ENCODE measurements at regions not wholly inside any gene's neighbourhood (a gene's known extent, or its start where the extent isn't known, plus 50 kb on each side); places are given as distances from the start of the nearest gene placed in this dataset.

DNA sequence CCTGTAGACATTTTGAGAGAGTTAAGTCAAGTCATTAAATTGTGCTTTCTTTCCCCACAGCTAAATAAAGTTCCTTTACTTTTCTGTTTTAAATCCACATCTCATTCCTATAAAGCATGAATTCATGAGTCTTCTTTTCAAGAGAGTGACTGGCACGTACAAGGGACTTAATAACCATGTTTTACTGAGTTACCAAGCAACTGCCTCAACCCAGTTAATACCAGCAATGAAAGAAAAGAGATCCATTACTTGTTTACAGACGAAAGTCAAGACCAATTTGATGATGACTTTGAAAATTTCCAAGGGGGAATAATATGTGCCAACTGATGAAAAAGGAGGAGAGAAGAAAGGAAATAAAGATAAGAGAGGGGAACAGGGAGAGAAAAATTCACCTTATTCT is 1082.5 kb upstream of the GYPC start:
- TF ChIP-seq YY1 (IDR thresholded peaks at IDR 0.05; ENCODE audit: insufficient read depth, insufficient read length), result no peak
- TF ChIP-seq SUZ12 (IDR thresholded peaks at IDR 0.05; ENCODE audit: extremely low read depth, insufficient read depth, insufficient read length), result no peak
